ENCODE measurements at regions not wholly inside any gene's neighbourhood (a gene's known extent, or its start where the extent isn't known, plus 50 kb on each side); places are given as distances from the start of the nearest gene placed in this dataset.

GRCh38 chr11:33448461-33449130, 191.4 kb downstream of the HIPK3 start:
- no peak overlapping the region for H3K4me2 ChIP-seq (ENCODE audit: insufficient read depth, low read length, poor library complexity, severe bottlenecking)
- no peak overlapping the region for H3K9ac ChIP-seq (ENCODE audit: low read depth, low read length, poor library complexity)
- H3K27me3 ChIP-seq (ENCODE audit: control insufficient read depth in 3 of 3, insufficient read depth in 3 of 3, low read depth in 1 of 3, low read length in 3 of 3) = no peaks in the 10 kb centered on the region
- no peak for DNase-seq (ENCODE audit: low spot score)
- H3K4me3 ChIP-seq (ENCODE audit: low read length in 2 of 2) = no peak overlapping the region
- H3K18ac ChIP-seq (ENCODE audit: low read length) = no peak overlapping the region
- H2BK12ac ChIP-seq (ENCODE audit: low read length) = no peak overlapping the region
- H2AK5ac ChIP-seq (ENCODE audit: low read depth, low read length) = no peak overlapping the region
- no peak overlapping the region for H3K23ac ChIP-seq (ENCODE audit: low read depth, low read length, poor library complexity)
- H3K9me3 ChIP-seq (replicated peaks in 1 of 2; ENCODE audit: control insufficient read depth in 2 of 2, insufficient read depth in 1 of 2, low read depth in 1 of 2, low read length in 2 of 2) = no peaks in the 10 kb centered on the region
- H3K4ac ChIP-seq (ENCODE audit: low read length) = no peak overlapping the region
- no peak overlapping the region for H4K8ac ChIP-seq (ENCODE audit: low read depth, low read length)
- H2BK15ac ChIP-seq (ENCODE audit: low read length) = no peak overlapping the region
- H3K14ac ChIP-seq (ENCODE audit: low read length) = no peak overlapping the region
- H3K79me1 ChIP-seq (ENCODE audit: low read depth, low read length) = no peaks in the 10 kb centered on the region
- H4K91ac ChIP-seq (ENCODE audit: low read depth, low read length, poor library complexity) = no peak overlapping the region
- no peaks in the 10 kb centered on the region for H3K4me1 ChIP-seq (ENCODE audit: control insufficient read depth in 2 of 2, insufficient read depth in 1 of 2, low read depth in 1 of 2, low read length in 2 of 2)
- H2AFZ ChIP-seq (ENCODE audit: low read length) = no peak overlapping the region
- no peak overlapping the region for H2BK5ac ChIP-seq (ENCODE audit: low read length)
- no CpG with 5 or more reads among the region's 5 CpGs for WGBS, 2 donors (ENCODE audit: extremely low coverage in 2 of 2, insufficient read length in 2 of 2, insufficient replicate concordance in 1 of 2)
- no peak overlapping the region for H2BK120ac ChIP-seq (ENCODE audit: low read depth, low read length)
- H3K27ac ChIP-seq (replicated peaks; ENCODE audit: low read length) = no peak overlapping the region
- H3K36me3 ChIP-seq (replicated peaks in 1 of 2; ENCODE audit: control insufficient read depth in 2 of 2, insufficient read depth in 2 of 2, low read length in 2 of 2) = no peaks in the 10 kb centered on the region

GRCh38 chr11:33445761-33446161, 188.6 kb downstream of the HIPK3 start:
- H3K36me3 ChIP-seq (replicated peaks in 1 of 2; ENCODE audit: control insufficient read depth in 2 of 2, insufficient read depth in 2 of 2, low read length in 2 of 2) = no peaks in the 10 kb centered on the region
- no peak overlapping the region for H4K8ac ChIP-seq (ENCODE audit: low read depth, low read length)
- no peak overlapping the region for H4K91ac ChIP-seq (ENCODE audit: low read depth, low read length, poor library complexity)
- no peak overlapping the region for H2BK5ac ChIP-seq (ENCODE audit: low read length)
- H3K23ac ChIP-seq (ENCODE audit: low read depth, low read length, poor library complexity) = no peak overlapping the region
- no peaks in the 10 kb centered on the region for H3K27me3 ChIP-seq (ENCODE audit: control insufficient read depth in 3 of 3, insufficient read depth in 3 of 3, low read depth in 1 of 3, low read length in 3 of 3)
- H3K4me1 ChIP-seq (ENCODE audit: control insufficient read depth in 2 of 2, insufficient read depth in 1 of 2, low read depth in 1 of 2, low read length in 2 of 2) = no peaks in the 10 kb centered on the region
- H2AFZ ChIP-seq (ENCODE audit: low read length) = no peak overlapping the region
- H3K9me3 ChIP-seq (replicated peaks in 1 of 2; ENCODE audit: control insufficient read depth in 2 of 2, insufficient read depth in 1 of 2, low read depth in 1 of 2, low read length in 2 of 2) = no peaks in the 10 kb centered on the region
- no peak overlapping the region for H2BK12ac ChIP-seq (ENCODE audit: low read length)
- H3K14ac ChIP-seq (ENCODE audit: low read length) = no peak overlapping the region
- H2BK120ac ChIP-seq (ENCODE audit: low read depth, low read length) = no peak overlapping the region
- no peak overlapping the region for H3K27ac ChIP-seq (replicated peaks; ENCODE audit: low read length)
- H3K18ac ChIP-seq (ENCODE audit: low read length) = no peak overlapping the region
- no peak overlapping the region for H2BK15ac ChIP-seq (ENCODE audit: low read length)
- H3K9ac ChIP-seq (ENCODE audit: low read depth, low read length, poor library complexity) = no peak overlapping the region
- DNase-seq (ENCODE audit: low spot score) = no peak
- H3K4me3 ChIP-seq (ENCODE audit: low read length in 2 of 2) = no peak overlapping the region
- no peak overlapping the region for H3K4ac ChIP-seq (ENCODE audit: low read length)
- H2AK5ac ChIP-seq (ENCODE audit: low read depth, low read length) = no peak overlapping the region
- WGBS, 2 donors (ENCODE audit: extremely low coverage in 2 of 2, insufficient read length in 2 of 2, insufficient replicate concordance in 1 of 2) = no CpG with 5 or more reads among the region's 1 CpG
- H3K79me1 ChIP-seq (ENCODE audit: low read depth, low read length) = no peaks in the 10 kb centered on the region
- no peak overlapping the region for H3K4me2 ChIP-seq (ENCODE audit: insufficient read depth, low read length, poor library complexity, severe bottlenecking)

GRCh38 chr11:33444835-33445594, 187.8 kb downstream of the HIPK3 start:
- Histone ChIP-seq H3K27me3 (ENCODE audit: control insufficient read depth in 3 of 3, insufficient read depth in 3 of 3, low read depth in 1 of 3, low read length in 3 of 3) (no peaks in the 10 kb centered on the region), H3K18ac (ENCODE audit: low read length) (no peak overlapping the region), H4K91ac (ENCODE audit: low read depth, low read length, poor library complexity) (no peak overlapping the region), H2BK120ac (ENCODE audit: low read depth, low read length) (no peak overlapping the region), H4K8ac (ENCODE audit: low read depth, low read length) (no peak overlapping the region), H2BK5ac (ENCODE audit: low read length) (no peak overlapping the region), H2AFZ (ENCODE audit: low read length) (no peak overlapping the region), H2BK15ac (ENCODE audit: low read length) (peak overlapping the region; percentile 67), H3K36me3 (replicated peaks in 1 of 2; ENCODE audit: control insufficient read depth in 2 of 2, insufficient read depth in 2 of 2, low read length in 2 of 2) (no peaks in the 10 kb centered on the region), H3K9me3 (replicated peaks in 1 of 2; ENCODE audit: control insufficient read depth in 2 of 2, insufficient read depth in 1 of 2, low read depth in 1 of 2, low read length in 2 of 2) (no peaks in the 10 kb centered on the region), H3K4me1 (ENCODE audit: control insufficient read depth in 2 of 2, insufficient read depth in 1 of 2, low read depth in 1 of 2, low read length in 2 of 2) (no peaks in the 10 kb centered on the region), H3K4me3 (ENCODE audit: low read length in 2 of 2) (no peak overlapping the region), H2AK5ac (ENCODE audit: low read depth, low read length) (no peak overlapping the region), H3K4me2 (ENCODE audit: insufficient read depth, low read length, poor library complexity, severe bottlenecking) (no peak overlapping the region), H3K27ac (replicated peaks; ENCODE audit: low read length) (no peak overlapping the region), H2BK12ac (ENCODE audit: low read length) (no peak overlapping the region), H3K23ac (ENCODE audit: low read depth, low read length, poor library complexity) (no peak overlapping the region), H3K14ac (ENCODE audit: low read length) (no peak overlapping the region), H3K4ac (ENCODE audit: low read length) (no peak overlapping the region), H3K9ac (ENCODE audit: low read depth, low read length, poor library complexity) (no peak overlapping the region), H3K79me1 (ENCODE audit: low read depth, low read length) (no peaks in the 10 kb centered on the region)
- DNase-seq (ENCODE audit: low spot score) = no peak
- WGBS, 2 donors (ENCODE audit: extremely low coverage in 2 of 2, insufficient read length in 2 of 2, insufficient replicate concordance in 1 of 2) = no CpG with 5 or more reads among the region's 4 CpGs

GRCh38 chr11:33443684-33444083, 186.5 kb downstream of the HIPK3 start:
- Histone ChIP-seq H4K91ac (ENCODE audit: low read depth, low read length, poor library complexity) (no peak overlapping the region), H2AFZ (ENCODE audit: low read length) (no peak overlapping the region), H3K4me2 (ENCODE audit: insufficient read depth, low read length, poor library complexity, severe bottlenecking) (no peak overlapping the region), H2BK120ac (ENCODE audit: low read depth, low read length) (no peak overlapping the region), H3K18ac (ENCODE audit: low read length) (no peak overlapping the region), H2BK12ac (ENCODE audit: low read length) (no peak overlapping the region), H3K23ac (ENCODE audit: low read depth, low read length, poor library complexity) (no peak overlapping the region), H3K4me3 (ENCODE audit: low read length in 2 of 2) (no peak overlapping the region), H3K9ac (ENCODE audit: low read depth, low read length, poor library complexity) (no peak overlapping the region), H3K14ac (ENCODE audit: low read length) (no peak overlapping the region), H3K9me3 (replicated peaks in 1 of 2; ENCODE audit: control insufficient read depth in 2 of 2, insufficient read depth in 1 of 2, low read depth in 1 of 2, low read length in 2 of 2) (no peaks in the 10 kb centered on the region), H3K4ac (ENCODE audit: low read length) (no peak overlapping the region), H3K79me1 (ENCODE audit: low read depth, low read length) (no peaks in the 10 kb centered on the region), H3K36me3 (replicated peaks in 1 of 2; ENCODE audit: control insufficient read depth in 2 of 2, insufficient read depth in 2 of 2, low read length in 2 of 2) (no peaks in the 10 kb centered on the region), H2AK5ac (ENCODE audit: low read depth, low read length) (no peak overlapping the region), H2BK5ac (ENCODE audit: low read length) (no peak overlapping the region), H3K27ac (replicated peaks; ENCODE audit: low read length) (no peak overlapping the region), H3K27me3 (ENCODE audit: control insufficient read depth in 3 of 3, insufficient read depth in 3 of 3, low read depth in 1 of 3, low read length in 3 of 3) (no peaks in the 10 kb centered on the region), H2BK15ac (ENCODE audit: low read length) (no peak overlapping the region), H3K4me1 (ENCODE audit: control insufficient read depth in 2 of 2, insufficient read depth in 1 of 2, low read depth in 1 of 2, low read length in 2 of 2) (no peaks in the 10 kb centered on the region), H4K8ac (ENCODE audit: low read depth, low read length) (no peak overlapping the region)
- no peak for DNase-seq (ENCODE audit: low spot score)
